HFFc6 (cell line): ENCODE measurements at regions not wholly inside any gene's neighbourhood (a gene's known extent, or its start where the extent isn't known, plus 50 kb on each side); places are given as distances from the start of the nearest gene placed in this dataset.

Experiments used
- DNase-seq: peaks from one replicate; pipeline ENCODE4 v3.0.0-alpha.2; 2018
- H3K27ac Mint-ChIP-seq: 2 replicates; pipeline ENCODE4 v1.8.0; 2020; ENCODE audit warnings: mild to moderate bottlenecking, mixed read lengths
- H3K27me3 Mint-ChIP-seq: 2 replicates; pipeline ENCODE4 v1.8.0; 2021; ENCODE audit warnings: mild to moderate bottlenecking, moderate library complexity, mixed read lengths; ENCODE audit not compliant: insufficient read depth
- H3K36me3 Mint-ChIP-seq: 2 replicates; pipeline ENCODE4 v1.8.0; 2021; ENCODE audit warnings: low read depth, mixed read lengths
- H3K4me1 Mint-ChIP-seq: 2 replicates; pipeline ENCODE4 v1.8.0; 2020; ENCODE audit warnings: low read depth, mixed read lengths
- H3K4me3 Mint-ChIP-seq: 2 replicates; pipeline ENCODE4 v1.8.0; 2020; ENCODE audit warnings: mild to moderate bottlenecking, moderate library complexity, mixed read lengths
- H3K9me3 Mint-ChIP-seq: 2 replicates; pipeline ENCODE4 v1.8.0; 2020; ENCODE audit warnings: mild to moderate bottlenecking, mixed read lengths
- TF ChIP-seq, protein P1 (sequence below): fragments of 200-600 bp; sonication (generic); IDR thresholded peaks from 2 replicates; pipeline ENCODE4 v1.5.0; 2021; ENCODE audit warnings: antibody characterized with exemption, mild to moderate bottlenecking

- H3K27ac Mint-ChIP-seq, result no peak overlapping the region
- H3K4me1 Mint-ChIP-seq, result peaks cover 16% of the 10 kb centered on the region
- peaks cover 30% of the 10 kb centered on the region for H3K36me3 Mint-ChIP-seq
- DNase-seq, result no peak
- H3K9me3 Mint-ChIP-seq, result no peaks in the 10 kb centered on the region
- TF ChIP-seq, protein P1, sequence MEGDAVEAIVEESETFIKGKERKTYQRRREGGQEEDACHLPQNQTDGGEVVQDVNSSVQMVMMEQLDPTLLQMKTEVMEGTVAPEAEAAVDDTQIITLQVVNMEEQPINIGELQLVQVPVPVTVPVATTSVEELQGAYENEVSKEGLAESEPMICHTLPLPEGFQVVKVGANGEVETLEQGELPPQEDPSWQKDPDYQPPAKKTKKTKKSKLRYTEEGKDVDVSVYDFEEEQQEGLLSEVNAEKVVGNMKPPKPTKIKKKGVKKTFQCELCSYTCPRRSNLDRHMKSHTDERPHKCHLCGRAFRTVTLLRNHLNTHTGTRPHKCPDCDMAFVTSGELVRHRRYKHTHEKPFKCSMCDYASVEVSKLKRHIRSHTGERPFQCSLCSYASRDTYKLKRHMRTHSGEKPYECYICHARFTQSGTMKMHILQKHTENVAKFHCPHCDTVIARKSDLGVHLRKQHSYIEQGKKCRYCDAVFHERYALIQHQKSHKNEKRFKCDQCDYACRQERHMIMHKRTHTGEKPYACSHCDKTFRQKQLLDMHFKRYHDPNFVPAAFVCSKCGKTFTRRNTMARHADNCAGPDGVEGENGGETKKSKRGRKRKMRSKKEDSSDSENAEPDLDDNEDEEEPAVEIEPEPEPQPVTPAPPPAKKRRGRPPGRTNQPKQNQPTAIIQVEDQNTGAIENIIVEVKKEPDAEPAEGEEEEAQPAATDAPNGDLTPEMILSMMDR, result no peak
- no peak overlapping the region for H3K4me3 Mint-ChIP-seq
- H3K27me3 Mint-ChIP-seq, result no peaks in the 10 kb centered on the region; the same call in 1 of the 2 replicates
These were observed 168.5 kb upstream of the NUDT6 start for GRCh38 chr4:123090886-123091285.

DNA sequence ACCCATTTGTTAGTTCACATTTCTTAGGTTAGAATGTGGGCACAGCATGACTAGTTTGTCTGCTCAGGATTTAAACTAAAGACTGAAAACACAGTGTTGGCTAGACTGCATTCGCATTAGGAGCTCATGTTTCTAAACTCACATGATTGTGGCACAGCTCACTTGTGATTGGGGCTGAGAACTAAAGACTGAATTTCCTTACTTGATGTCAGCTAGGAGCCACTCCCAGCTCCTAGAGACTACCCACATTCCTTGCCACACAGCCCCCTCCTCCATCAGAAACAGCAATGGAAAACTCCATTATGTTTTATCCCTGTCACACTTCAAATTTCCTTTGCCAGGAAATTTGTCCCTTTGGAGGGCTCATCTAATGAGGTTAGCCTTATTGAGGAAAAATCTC lies 170.2 kb upstream of the NUDT6 start:
- Mint-ChIP-seq H3K27me3 (no peaks in the 10 kb centered on the region), H3K27ac (no peak overlapping the region), H3K9me3 (no peaks in the 10 kb centered on the region), H3K36me3 (peaks cover 18% of the 10 kb centered on the region), H3K4me3 (no peak overlapping the region), H3K4me1 (peaks cover 9% of the 10 kb centered on the region; the same call in 1 of the 2 replicates)
- TF ChIP-seq, protein P1, result no peak
- no peak for DNase-seq

GRCh38 chr4:123093236-123093635 lies 170.8 kb upstream of the NUDT6 start:
- H3K4me3 Mint-ChIP-seq, result no peak overlapping the region
- no peak overlapping the region for H3K27ac Mint-ChIP-seq
- TF ChIP-seq, protein P1, result no peak; the same call in 1 of the 2 replicates

DNA sequence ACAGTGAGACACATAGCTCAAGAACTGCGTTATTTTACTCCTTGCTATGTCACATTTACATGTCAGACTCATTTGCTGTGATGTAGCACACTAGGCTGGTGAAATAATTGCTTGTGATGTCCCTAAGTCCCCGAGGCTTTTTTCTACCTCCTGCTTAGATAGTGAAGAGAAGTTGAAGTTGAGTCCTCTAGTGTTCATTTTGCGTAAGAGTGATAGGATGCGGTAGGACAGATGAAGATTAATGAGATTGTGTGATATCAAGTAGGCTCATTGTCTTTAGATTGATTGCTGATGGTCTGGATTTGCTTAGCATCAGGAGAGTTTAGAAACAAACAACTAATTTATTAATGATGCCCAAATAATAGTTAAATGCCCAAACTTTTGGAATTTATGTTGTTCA lies 173.6 kb upstream of the NUDT6 start:
- H3K27me3 Mint-ChIP-seq, result no peaks in the 10 kb centered on the region
- no peaks in the 10 kb centered on the region for H3K9me3 Mint-ChIP-seq
- peaks cover 5% of the 10 kb centered on the region for H3K36me3 Mint-ChIP-seq
- no peak overlapping the region for H3K4me3 Mint-ChIP-seq
- H3K4me1 Mint-ChIP-seq, result peaks cover 9% of the 10 kb centered on the region; the same call in 1 of the 2 replicates
- TF ChIP-seq, protein P1, result peak; percentile 50
- H3K27ac Mint-ChIP-seq, result no peak overlapping the region
- no peak for DNase-seq

More at GRCh38 chr4:123093236-123093635, 170.8 kb upstream of the NUDT6 start:
- H3K9me3 Mint-ChIP-seq, result no peaks in the 10 kb centered on the region
- peaks cover 12% of the 10 kb centered on the region for H3K36me3 Mint-ChIP-seq
- DNase-seq, result no peak
- H3K27me3 Mint-ChIP-seq, result no peaks in the 10 kb centered on the region
- peaks cover 9% of the 10 kb centered on the region; the same call in 1 of the 2 replicates for H3K4me1 Mint-ChIP-seq

DNA sequence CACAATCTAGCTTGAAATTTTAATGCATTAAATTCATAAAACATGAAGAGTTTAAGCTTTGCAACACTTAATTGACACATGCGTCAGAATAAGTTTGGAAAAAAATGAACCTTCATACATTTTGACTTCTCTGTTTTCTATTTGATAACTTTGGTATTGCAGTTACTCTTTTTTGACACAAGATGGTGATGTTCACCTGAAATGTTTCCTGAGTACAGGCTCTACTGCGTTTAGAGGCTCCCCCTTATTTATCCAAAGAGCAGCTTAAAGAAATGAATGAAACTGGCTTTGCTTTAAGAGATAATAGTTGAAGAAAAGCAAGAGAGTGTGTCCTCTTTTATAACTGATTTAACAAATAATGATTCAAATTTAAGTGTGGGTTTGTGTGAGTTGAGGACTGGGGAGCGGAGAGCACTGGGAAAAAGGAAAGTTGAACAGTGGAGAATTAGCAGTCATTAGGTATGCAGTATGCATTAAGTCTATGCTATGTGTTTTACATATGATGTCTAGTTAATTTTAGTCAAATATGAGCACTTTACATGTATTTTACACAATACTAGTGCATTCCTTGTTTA lies 180.6 kb upstream of the NUDT6 start:
- no peak overlapping the region for H3K4me3 Mint-ChIP-seq
- no peaks in the 10 kb centered on the region for H3K27me3 Mint-ChIP-seq
- no peaks in the 10 kb centered on the region for H3K9me3 Mint-ChIP-seq
- DNase-seq, result peak; percentile 46
- TF ChIP-seq, protein P1, result peak; percentile 87
- H3K27ac Mint-ChIP-seq, result no peak overlapping the region
- H3K36me3 Mint-ChIP-seq, result no peaks in the 10 kb centered on the region
- peaks cover 16% of the 10 kb centered on the region for H3K4me1 Mint-ChIP-seq
